ENCODE measurements at regions not wholly inside any gene's neighbourhood (a gene's known extent, or its start where the extent isn't known, plus 50 kb on each side); places are given as distances from the start of the nearest gene placed in this dataset.
A peak's percentile ranks its signal among the peaks of the same experiment; 100 is the strongest.

- no peak for FAIRE-seq
- no peak for DNase-seq (ENCODE audit: insufficient read length, low spot score)
- TF ChIP-seq POLR2A (IDR thresholded peaks at IDR 0.05; ENCODE audit: low read depth, low read length) = no peak
These were observed 318.7 kb upstream of the KLF12 start for GRCh38 chr13:74452881-74453280.

- TF ChIP-seq POLR2A (IDR thresholded peaks at IDR 0.05; ENCODE audit: low read depth, low read length) = no peak
- DNase-seq (ENCODE audit: insufficient read length, low spot score) = no peak
- FAIRE-seq = no peak
These were observed 318.0 kb upstream of the KLF12 start for GRCh38 chr13:74452176-74452575.

- no peak for TF ChIP-seq POLR2A (IDR thresholded peaks at IDR 0.05; ENCODE audit: low read depth, low read length)
- FAIRE-seq (no peak), DNase-seq (ENCODE audit: insufficient read length, low spot score) (no peak)
These were observed 316.8 kb upstream of the KLF12 start for GRCh38 chr13:74450964-74451363.

GRCh38 chr13:74450525-74450845 is 316.3 kb upstream of the KLF12 start:
- FAIRE-seq (no peak), DNase-seq (ENCODE audit: insufficient read length, low spot score) (no peak)
- TF ChIP-seq POLR2A (IDR thresholded peaks at IDR 0.05; ENCODE audit: low read depth, low read length) = no peak

GRCh38 chr13:74449811-74450524 is 315.8 kb upstream of the KLF12 start:
- FAIRE-seq = no peak
- no peak for TF ChIP-seq POLR2A (IDR thresholded peaks at IDR 0.05; ENCODE audit: low read depth, low read length)
- DNase-seq (ENCODE audit: insufficient read length, low spot score) = no peak

GRCh38 chr13:74444864-74445479 is 310.8 kb upstream of the KLF12 start:
- TF ChIP-seq POLR2A (IDR thresholded peaks at IDR 0.05; ENCODE audit: low read depth, low read length) = no peak
- FAIRE-seq = peak; percentile 77
- no peak for DNase-seq (ENCODE audit: insufficient read length, low spot score)

- DNase-seq (ENCODE audit: insufficient read length, low spot score) (no peak), FAIRE-seq (no peak)
- TF ChIP-seq POLR2A (IDR thresholded peaks at IDR 0.05; ENCODE audit: low read depth, low read length) = no peak
These were observed 310.0 kb upstream of the KLF12 start for GRCh38 chr13:74444161-74444571.

- TF ChIP-seq POLR2A (IDR thresholded peaks at IDR 0.05; ENCODE audit: low read depth, low read length) = no peak
- DNase-seq (ENCODE audit: insufficient read length, low spot score) = peak; percentile 13
- peak; percentile 94 for FAIRE-seq
These were observed 309.4 kb upstream of the KLF12 start for GRCh38 chr13:74443631-74444030.

- no peak for DNase-seq (ENCODE audit: insufficient read length, low spot score)
- TF ChIP-seq POLR2A (IDR thresholded peaks at IDR 0.05; ENCODE audit: low read depth, low read length) = no peak
- no peak for FAIRE-seq
These were observed 308.5 kb upstream of the KLF12 start for GRCh38 chr13:74442751-74443150.

GRCh38 chr13:74438901-74439300 is 304.7 kb upstream of the KLF12 start:
- no peak for FAIRE-seq
- no peak for TF ChIP-seq POLR2A (IDR thresholded peaks at IDR 0.05; ENCODE audit: low read depth, low read length)
- DNase-seq (ENCODE audit: insufficient read length, low spot score) = no peak

GRCh38 chr13:74434782-74435181 is 300.6 kb upstream of the KLF12 start:
- DNase-seq (ENCODE audit: insufficient read length, low spot score) = no peak
- TF ChIP-seq POLR2A (IDR thresholded peaks at IDR 0.05; ENCODE audit: low read depth, low read length) = no peak
- FAIRE-seq = no peak

- DNase-seq (ENCODE audit: insufficient read length, low spot score) (no peak), FAIRE-seq (no peak)
- TF ChIP-seq POLR2A (IDR thresholded peaks at IDR 0.05; ENCODE audit: low read depth, low read length) = no peak
These were observed 290.3 kb upstream of the KLF12 start for GRCh38 chr13:74424455-74424854.

- DNase-seq (ENCODE audit: insufficient read length, low spot score) (no peak), FAIRE-seq (no peak)
- TF ChIP-seq POLR2A (IDR thresholded peaks at IDR 0.05; ENCODE audit: low read depth, low read length) = no peak
These were observed 289.2 kb upstream of the KLF12 start for GRCh38 chr13:74423434-74423833.

GRCh38 chr13:74414458-74414857 is 280.3 kb upstream of the KLF12 start:
- TF ChIP-seq POLR2A (IDR thresholded peaks at IDR 0.05; ENCODE audit: low read depth, low read length) = no peak
- no peak for FAIRE-seq
- no peak for DNase-seq (ENCODE audit: insufficient read length, low spot score)

- FAIRE-seq (no peak), DNase-seq (ENCODE audit: insufficient read length, low spot score) (no peak)
- TF ChIP-seq POLR2A (IDR thresholded peaks at IDR 0.05; ENCODE audit: low read depth, low read length) = no peak
These were observed 279.3 kb upstream of the KLF12 start for GRCh38 chr13:74413482-74413881.
